Fibroblast of villous mesenchyme (primary cell): ENCODE measurements at regions not wholly inside any gene's neighbourhood (a gene's known extent, or its start where the extent isn't known, plus 50 kb on each side); places are given as distances from the start of the nearest gene placed in this dataset.

Source experiments
- DNase-seq: peaks from one replicate; pipeline ENCODE4 v3.0.0-alpha.2; 2010; ENCODE audit warnings: low read depth
- H3K4me3 ChIP-seq: 2 replicates; pipeline ENCODE4 v1.5.1; 2011; ENCODE audit warnings: low read depth, mild to moderate bottlenecking, low read length
- CTCF ChIP-seq: IDR thresholded peaks from 2 replicates; pipeline ENCODE4 v1.5.1; 2012; ENCODE audit warnings: low read depth, mild to moderate bottlenecking, low read length; ENCODE audit not compliant: insufficient read depth

- no peak for DNase-seq
- no peak for TF ChIP-seq CTCF
- no peak overlapping the region for H3K4me3 ChIP-seq
Measured at GRCh38 chr6:19454721-19455392, 382.3 kb upstream of the ID4 start.

GRCh38 chr6:19463250-19463649, 373.9 kb upstream of the ID4 start:
- DNase-seq: no peak
- no peak overlapping the region for H3K4me3 ChIP-seq
- no peak for TF ChIP-seq CTCF

- TF ChIP-seq CTCF: no peak
- no peak for DNase-seq
- H3K4me3 ChIP-seq: no peak overlapping the region
Measured at GRCh38 chr6:19463925-19464324, 373.2 kb upstream of the ID4 start.

GRCh38 chr6:19465256-19465655, 371.9 kb upstream of the ID4 start:
- no peak for TF ChIP-seq CTCF
- no peak for DNase-seq
- no peak overlapping the region for H3K4me3 ChIP-seq

- no peak for TF ChIP-seq CTCF
- DNase-seq: peak; percentile 89
Measured at GRCh38 chr6:19465760-19466159, 371.4 kb upstream of the ID4 start.

GRCh38 chr6:19470333-19470732, 366.8 kb upstream of the ID4 start:
- H3K4me3 ChIP-seq: no peak overlapping the region
- no peak for TF ChIP-seq CTCF
- DNase-seq: no peak

More at GRCh38 chr6:19465760-19466159, 371.4 kb upstream of the ID4 start:
- H3K4me3 ChIP-seq: no peak overlapping the region

GRCh38 chr6:19472153-19472552, 365.0 kb upstream of the ID4 start:
- TF ChIP-seq CTCF: no peak
- peak; percentile 87 for DNase-seq
- no peak overlapping the region for H3K4me3 ChIP-seq
